Mucosa of descending colon (tissue), 3 donors: ENCODE measurements at regions not wholly inside any gene's neighbourhood (a gene's known extent, or its start where the extent isn't known, plus 50 kb on each side); places are given as distances from the start of the nearest gene placed in this dataset.

Source experiments
- ATAC-seq: fragments of 200-7000 bp; cut with Tn5 transposase; one replicate; pipeline ENCODE4 v1.9.1; 2020; ENCODE audit warnings: mild to moderate bottlenecking, moderate library complexity
- DNase-seq, 3 donors: peaks; one replicate each; pipeline ENCODE4 v3.0.0-alpha.2; 2020
- H3K36me3 ChIP-seq: fragments of 200-600 bp; one replicate; pipeline ENCODE4 v1.8.0; 2021; ENCODE audit warnings: low read depth, mild to moderate bottlenecking
- H3K4me1 ChIP-seq: fragments of 200-600 bp; one replicate; pipeline ENCODE4 v1.8.0; 2021; ENCODE audit warnings: low read depth, mild to moderate bottlenecking
- H3K4me3 ChIP-seq: fragments of 200-600 bp; one replicate; pipeline ENCODE4 v1.8.0; 2021; ENCODE audit warnings: mild to moderate bottlenecking
- H3K9me3 ChIP-seq: fragments of 200-600 bp; one replicate; pipeline ENCODE4 v1.8.0; 2021; ENCODE audit warnings: mild to moderate bottlenecking
- intact Hi-C, 2 donors: fragments of 100-400 bp; cut with DNase I in 1 of 2; cut with micrococcal nuclease in 1 of 2; formaldehyde crosslinking; loops; one replicate each; pipeline versions ENCODE4 v1.11.0 to v1.11.1; 2022; cut with DNase I, micrococcal nuclease
- TF ChIP-seq, protein P1 (sequence below): fragments of 200-600 bp; IDR thresholded peaks from one replicate; pipeline ENCODE4 v1.8.0; 2022; ENCODE audit warnings: antibody characterized with exemption, mild to moderate bottlenecking
- donor health status: DM: no; HTN: no; CAD: no; lungs with moderate emphysema.
- donor health status: DM: no; HTN: no; CAD: no.
- donor health status: DM: no; HTN: yes; CAD: no.

- no peaks in the 10 kb centered on the region for H3K4me1 ChIP-seq
- no peak overlapping the region for H3K4me3 ChIP-seq
- ATAC-seq (no peak), DNase-seq (no peak)
- H3K9me3 ChIP-seq, result no peaks in the 10 kb centered on the region
- TF ChIP-seq, protein P1, sequence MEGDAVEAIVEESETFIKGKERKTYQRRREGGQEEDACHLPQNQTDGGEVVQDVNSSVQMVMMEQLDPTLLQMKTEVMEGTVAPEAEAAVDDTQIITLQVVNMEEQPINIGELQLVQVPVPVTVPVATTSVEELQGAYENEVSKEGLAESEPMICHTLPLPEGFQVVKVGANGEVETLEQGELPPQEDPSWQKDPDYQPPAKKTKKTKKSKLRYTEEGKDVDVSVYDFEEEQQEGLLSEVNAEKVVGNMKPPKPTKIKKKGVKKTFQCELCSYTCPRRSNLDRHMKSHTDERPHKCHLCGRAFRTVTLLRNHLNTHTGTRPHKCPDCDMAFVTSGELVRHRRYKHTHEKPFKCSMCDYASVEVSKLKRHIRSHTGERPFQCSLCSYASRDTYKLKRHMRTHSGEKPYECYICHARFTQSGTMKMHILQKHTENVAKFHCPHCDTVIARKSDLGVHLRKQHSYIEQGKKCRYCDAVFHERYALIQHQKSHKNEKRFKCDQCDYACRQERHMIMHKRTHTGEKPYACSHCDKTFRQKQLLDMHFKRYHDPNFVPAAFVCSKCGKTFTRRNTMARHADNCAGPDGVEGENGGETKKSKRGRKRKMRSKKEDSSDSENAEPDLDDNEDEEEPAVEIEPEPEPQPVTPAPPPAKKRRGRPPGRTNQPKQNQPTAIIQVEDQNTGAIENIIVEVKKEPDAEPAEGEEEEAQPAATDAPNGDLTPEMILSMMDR, result no peak
- H3K36me3 ChIP-seq, result no peaks in the 10 kb centered on the region
- intact Hi-C loops, result no loop called here
Observed at GRCh38 chr2:6664332-6665061, 201.2 kb downstream of the CMPK2 start.

- H3K4me1 ChIP-seq, result no peaks in the 10 kb centered on the region
- H3K36me3 ChIP-seq, result no peaks in the 10 kb centered on the region
- intact Hi-C loops, result no loop called here
- H3K9me3 ChIP-seq, result no peaks in the 10 kb centered on the region
- H3K4me3 ChIP-seq, result no peak overlapping the region
- ATAC-seq, result no peak
- TF ChIP-seq, protein P1, result no peak
- no peak for DNase-seq
Observed at GRCh38 chr2:6665093-6666045, 200.3 kb downstream of the CMPK2 start.

DNA sequence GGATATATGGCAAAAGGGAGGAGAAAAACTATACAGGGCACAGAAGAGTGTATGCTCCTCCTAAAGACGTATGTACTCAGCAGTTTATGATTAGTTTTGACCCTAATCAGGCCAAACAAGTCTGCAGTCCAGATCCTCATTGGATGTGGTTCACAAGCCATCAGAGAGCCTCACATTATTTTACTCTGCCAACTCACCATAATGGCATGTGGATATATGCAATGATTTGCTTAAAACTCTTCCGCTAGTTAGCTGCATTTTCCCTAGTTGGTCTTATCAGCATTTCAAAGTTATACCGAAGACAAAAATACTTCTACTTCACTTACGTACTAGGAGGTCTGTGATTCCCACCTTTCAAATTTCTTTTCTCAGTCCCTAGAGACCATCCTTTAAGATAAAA lies 198.4 kb downstream of the CMPK2 start:
- intact Hi-C loops, result no loop called here
- H3K4me3 ChIP-seq, result no peak overlapping the region
- no peak for DNase-seq
- no peaks in the 10 kb centered on the region for H3K36me3 ChIP-seq
- no peaks in the 10 kb centered on the region for H3K9me3 ChIP-seq
- H3K4me1 ChIP-seq, result no peaks in the 10 kb centered on the region
- no peak for ATAC-seq
- TF ChIP-seq, protein P1, result no peak

GRCh38 chr2:6671913-6672312 lies 193.8 kb downstream of the CMPK2 start:
- TF ChIP-seq, protein P1, result no peak
- H3K36me3 ChIP-seq, result no peaks in the 10 kb centered on the region
- no peaks in the 10 kb centered on the region for H3K4me1 ChIP-seq
- intact Hi-C loops, result no loop called here
- no peak for DNase-seq
- no peaks in the 10 kb centered on the region for H3K9me3 ChIP-seq
- no peak for ATAC-seq
- H3K4me3 ChIP-seq, result no peak overlapping the region

GRCh38 chr2:6674381-6674780 lies 191.3 kb downstream of the CMPK2 start:
- no peak for DNase-seq
- intact Hi-C loops, result no loop called here
- no peak for ATAC-seq
- no peaks in the 10 kb centered on the region for H3K9me3 ChIP-seq
- H3K4me3 ChIP-seq, result no peak overlapping the region
- H3K36me3 ChIP-seq, result no peaks in the 10 kb centered on the region
- TF ChIP-seq, protein P1, result no peak
- no peaks in the 10 kb centered on the region for H3K4me1 ChIP-seq
